ENCODE measurements at regions not wholly inside any gene's neighbourhood (a gene's known extent, or its start where the extent isn't known, plus 50 kb on each side); places are given as distances from the start of the nearest gene placed in this dataset.

DNA sequence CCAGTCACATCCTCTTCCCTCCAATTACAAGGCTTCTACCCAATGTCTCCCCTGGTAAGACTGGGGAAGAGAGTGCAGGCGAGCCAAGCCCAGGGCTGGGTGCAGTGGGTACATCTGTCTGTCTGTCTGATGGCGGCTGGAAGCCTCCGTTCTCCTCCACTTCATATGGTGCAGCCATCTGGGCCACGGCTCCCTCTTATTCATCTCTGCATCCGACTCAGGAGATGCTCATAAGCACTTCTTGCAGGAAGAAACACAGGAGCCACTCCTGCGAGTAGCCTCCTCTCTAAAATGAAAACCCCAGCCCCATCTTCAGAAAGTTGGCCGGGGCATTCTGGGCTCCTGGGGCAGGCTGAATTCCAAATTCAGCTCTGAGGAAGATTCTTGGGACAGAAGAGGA lies 67.5 kb upstream of the SLC6A6 start:
- TF ChIP-seq, protein P1, sequence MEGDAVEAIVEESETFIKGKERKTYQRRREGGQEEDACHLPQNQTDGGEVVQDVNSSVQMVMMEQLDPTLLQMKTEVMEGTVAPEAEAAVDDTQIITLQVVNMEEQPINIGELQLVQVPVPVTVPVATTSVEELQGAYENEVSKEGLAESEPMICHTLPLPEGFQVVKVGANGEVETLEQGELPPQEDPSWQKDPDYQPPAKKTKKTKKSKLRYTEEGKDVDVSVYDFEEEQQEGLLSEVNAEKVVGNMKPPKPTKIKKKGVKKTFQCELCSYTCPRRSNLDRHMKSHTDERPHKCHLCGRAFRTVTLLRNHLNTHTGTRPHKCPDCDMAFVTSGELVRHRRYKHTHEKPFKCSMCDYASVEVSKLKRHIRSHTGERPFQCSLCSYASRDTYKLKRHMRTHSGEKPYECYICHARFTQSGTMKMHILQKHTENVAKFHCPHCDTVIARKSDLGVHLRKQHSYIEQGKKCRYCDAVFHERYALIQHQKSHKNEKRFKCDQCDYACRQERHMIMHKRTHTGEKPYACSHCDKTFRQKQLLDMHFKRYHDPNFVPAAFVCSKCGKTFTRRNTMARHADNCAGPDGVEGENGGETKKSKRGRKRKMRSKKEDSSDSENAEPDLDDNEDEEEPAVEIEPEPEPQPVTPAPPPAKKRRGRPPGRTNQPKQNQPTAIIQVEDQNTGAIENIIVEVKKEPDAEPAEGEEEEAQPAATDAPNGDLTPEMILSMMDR (IDR thresholded peaks at IDR 0.05): no peak
- no peak for TF ChIP-seq POLR2A (IDR thresholded peaks at IDR 0.05)
